ENCODE measurements at regions not wholly inside any gene's neighbourhood (a gene's known extent, or its start where the extent isn't known, plus 50 kb on each side); places are given as distances from the start of the nearest gene placed in this dataset.

GRCh38 chr2:41062336-41062735 lies 610.4 kb upstream of the SLC8A1 start:
- no peak overlapping the region for H3K27ac ChIP-seq (ENCODE audit: control insufficient read depth, insufficient read depth)
- POLR2A ChIA-PET: no interaction called here
- in situ Hi-C loops (cut with MboI): no loop called here
- RAD21 ChIA-PET (ENCODE audit: unreplicated experiment): no interaction called here
- no peaks in the 10 kb centered on the region for H3K9me3 ChIP-seq (replicated peaks; ENCODE audit: control insufficient read depth, insufficient read depth, low read length)
- no peaks in the 10 kb centered on the region for H3K27me3 ChIP-seq (replicated peaks in 1 of 2; ENCODE audit: control insufficient read depth in 2 of 2, insufficient read depth in 2 of 2, low read length in 1 of 2)
- no peak overlapping the region for H3K9ac ChIP-seq (ENCODE audit: control insufficient read depth, insufficient read depth, low read length)
- CTCF ChIA-PET: no interaction called here
- WGBS (ENCODE audit: insufficient coverage, insufficient replicate concordance, low lambda C conversion rate, missing lambda C conversion rate): 0% methylated on average over 1 of the region's 1 CpG
- intact Hi-C loops (cut with micrococcal nuclease; ENCODE audit: unreplicated experiment): no loop called here
- no peaks in the 10 kb centered on the region for H3K36me3 ChIP-seq (ENCODE audit: control insufficient read depth in 2 of 2, insufficient read depth in 2 of 2, low read length in 1 of 2)
- no peak overlapping the region for H2AFZ ChIP-seq (ENCODE audit: control insufficient read depth, low read depth, low read length)
- no peaks in the 10 kb centered on the region for H4K20me1 ChIP-seq (ENCODE audit: control insufficient read depth, insufficient read depth)
- no peaks in the 10 kb centered on the region for H3K79me2 ChIP-seq (ENCODE audit: control insufficient read depth, insufficient read depth, low read length)
- no peak overlapping the region for H3K4me2 ChIP-seq (ENCODE audit: control insufficient read depth, insufficient read depth)
- FAIRE-seq (no peak), ATAC-seq (no peak), DNase-seq (ENCODE audit: low read depth, low spot score) (no peak)
- TF ChIP-seq BRCA1 (IDR thresholded peaks at IDR 0.05; ENCODE audit: low read depth, low read length) (no peak), IKZF2 (IDR thresholded peaks at IDR 0.05) (no peak), YBX1 (IDR thresholded peaks at IDR 0.05) (no peak), MAX (IDR thresholded peaks at IDR 0.05; ENCODE audit: low read depth, low read length) (no peak)
- H3K4me3 ChIP-seq: no peak overlapping the region
- SMC1A ChIA-PET (ENCODE audit: uncharacterized antibody, unreplicated experiment): no interaction called here
- BruUV-seq (replicated peaks): no TSS peak
- H3K4me1 ChIP-seq (ENCODE audit: control insufficient read depth, insufficient read depth, low read length): no peaks in the 10 kb centered on the region

- TF ChIP-seq CHD4 (IDR thresholded peaks at IDR 0.05): no peak
- no peak for TF ChIP-seq ZZZ3 (IDR thresholded peaks at IDR 0.05; ENCODE audit: control insufficient read depth, insufficient read length, low read depth)
- FAIRE-seq (no peak), ATAC-seq (no peak), DNase-seq (ENCODE audit: low read depth, low spot score) (no peak)
- Histone ChIP-seq H3K36me3 (ENCODE audit: control insufficient read depth in 2 of 2, insufficient read depth in 2 of 2, low read length in 1 of 2) (no peaks in the 10 kb centered on the region), H3K9me3 (replicated peaks; ENCODE audit: control insufficient read depth, insufficient read depth, low read length) (no peaks in the 10 kb centered on the region), H3K4me2 (ENCODE audit: control insufficient read depth, insufficient read depth) (no peak overlapping the region), H3K79me2 (ENCODE audit: control insufficient read depth, insufficient read depth, low read length) (no peaks in the 10 kb centered on the region), H3K4me1 (ENCODE audit: control insufficient read depth, insufficient read depth, low read length) (no peaks in the 10 kb centered on the region), H3K27ac (ENCODE audit: control insufficient read depth, insufficient read depth) (no peak overlapping the region), H3K27me3 (replicated peaks in 1 of 2; ENCODE audit: control insufficient read depth in 2 of 2, insufficient read depth in 2 of 2, low read length in 1 of 2) (no peaks in the 10 kb centered on the region), H2AFZ (ENCODE audit: control insufficient read depth, low read depth, low read length) (no peak overlapping the region), H3K9ac (ENCODE audit: control insufficient read depth, insufficient read depth, low read length) (no peak overlapping the region), H3K4me3 (no peak overlapping the region), H4K20me1 (ENCODE audit: control insufficient read depth, insufficient read depth) (no peaks in the 10 kb centered on the region)
- in situ Hi-C loops (cut with MboI) (no loop called here), intact Hi-C loops (cut with micrococcal nuclease; ENCODE audit: unreplicated experiment) (no loop called here)
- RAD21 ChIA-PET (ENCODE audit: unreplicated experiment): no interaction called here
- WGBS (ENCODE audit: insufficient coverage, insufficient replicate concordance, low lambda C conversion rate, missing lambda C conversion rate): 0% methylated on average over 2 of the region's 2 CpGs
- BruUV-seq (replicated peaks): no TSS peak
- SMC1A ChIA-PET (ENCODE audit: uncharacterized antibody, unreplicated experiment): no interaction called here
- CTCF ChIA-PET: no interaction called here
- POLR2A ChIA-PET: no interaction called here
These were observed 614.3 kb upstream of the SLC8A1 start for GRCh38 chr2:41066168-41066567.

Data from GM12878 (cell line).